ENCODE measurements at regions not wholly inside any gene's neighbourhood (a gene's known extent, or its start where the extent isn't known, plus 50 kb on each side); places are given as distances from the start of the nearest gene placed in this dataset.

DNA sequence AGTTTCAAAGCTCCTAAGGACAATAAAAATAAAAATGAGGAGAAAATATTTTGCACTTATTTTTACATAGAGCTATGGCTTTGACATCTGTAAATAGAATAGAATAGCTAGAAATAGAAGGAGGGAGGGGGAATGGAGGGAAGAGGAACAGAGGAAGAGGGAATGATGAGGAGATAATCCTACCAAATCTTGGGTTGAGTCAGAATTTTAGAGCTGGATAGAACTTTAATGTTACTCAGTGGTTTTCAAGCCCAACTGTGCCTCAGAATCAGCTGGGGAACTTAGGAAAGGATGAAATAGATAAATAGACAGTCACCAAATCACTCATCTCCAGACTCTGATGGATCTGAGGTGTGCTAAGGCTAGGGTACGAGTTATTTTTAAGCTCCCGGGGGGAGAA lies 190.3 kb upstream of the FREM1 start:
- Histone ChIP-seq H3K36me3 (ENCODE audit: low read depth) (no peaks in the 10 kb centered on the region), H3K4me3 (ENCODE audit: severe bottlenecking) (no peak overlapping the region), H3K27me3 (ENCODE audit: insufficient read depth, poor library complexity, severe bottlenecking) (peaks cover 5% of the 10 kb centered on the region), H3K27ac (ENCODE audit: poor library complexity, severe bottlenecking) (no peak overlapping the region), H3K4me1 (ENCODE audit: insufficient read depth, poor library complexity, severe bottlenecking) (no peaks in the 10 kb centered on the region), H3K9me3 (ENCODE audit: severe bottlenecking) (no peaks in the 10 kb centered on the region)
- DNase-seq (ENCODE audit: low spot score) = no peak
- no peak for ATAC-seq (ENCODE audit: low read depth)
- TF ChIP-seq, protein P1, sequence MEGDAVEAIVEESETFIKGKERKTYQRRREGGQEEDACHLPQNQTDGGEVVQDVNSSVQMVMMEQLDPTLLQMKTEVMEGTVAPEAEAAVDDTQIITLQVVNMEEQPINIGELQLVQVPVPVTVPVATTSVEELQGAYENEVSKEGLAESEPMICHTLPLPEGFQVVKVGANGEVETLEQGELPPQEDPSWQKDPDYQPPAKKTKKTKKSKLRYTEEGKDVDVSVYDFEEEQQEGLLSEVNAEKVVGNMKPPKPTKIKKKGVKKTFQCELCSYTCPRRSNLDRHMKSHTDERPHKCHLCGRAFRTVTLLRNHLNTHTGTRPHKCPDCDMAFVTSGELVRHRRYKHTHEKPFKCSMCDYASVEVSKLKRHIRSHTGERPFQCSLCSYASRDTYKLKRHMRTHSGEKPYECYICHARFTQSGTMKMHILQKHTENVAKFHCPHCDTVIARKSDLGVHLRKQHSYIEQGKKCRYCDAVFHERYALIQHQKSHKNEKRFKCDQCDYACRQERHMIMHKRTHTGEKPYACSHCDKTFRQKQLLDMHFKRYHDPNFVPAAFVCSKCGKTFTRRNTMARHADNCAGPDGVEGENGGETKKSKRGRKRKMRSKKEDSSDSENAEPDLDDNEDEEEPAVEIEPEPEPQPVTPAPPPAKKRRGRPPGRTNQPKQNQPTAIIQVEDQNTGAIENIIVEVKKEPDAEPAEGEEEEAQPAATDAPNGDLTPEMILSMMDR (IDR thresholded peaks at IDR 0.05; ENCODE audit: poor library complexity, severe bottlenecking) = no peak

DNA sequence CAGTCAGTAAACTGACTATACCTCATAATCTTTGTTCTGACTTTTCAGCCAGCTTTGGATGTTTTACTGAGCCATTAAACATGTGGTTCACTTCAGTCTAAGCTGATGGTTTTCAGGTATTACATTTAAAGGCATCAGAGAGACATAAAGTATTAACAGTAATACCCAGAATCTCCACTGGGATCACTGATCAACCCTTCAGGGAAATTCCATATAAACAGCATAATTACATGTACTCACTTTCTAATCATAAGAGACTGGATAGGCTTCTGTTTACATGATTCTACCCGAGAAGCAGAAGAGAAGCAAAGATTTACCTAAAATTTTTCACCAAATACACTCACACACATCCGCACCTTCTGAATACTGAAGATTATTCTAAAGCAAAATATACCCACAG lies 186.7 kb upstream of the FREM1 start:
- ATAC-seq (ENCODE audit: low read depth) (no peak), DNase-seq (ENCODE audit: low spot score) (no peak)
- Histone ChIP-seq H3K4me1 (ENCODE audit: insufficient read depth, poor library complexity, severe bottlenecking) (no peaks in the 10 kb centered on the region), H3K27me3 (ENCODE audit: insufficient read depth, poor library complexity, severe bottlenecking) (no peaks in the 10 kb centered on the region), H3K9me3 (ENCODE audit: severe bottlenecking) (no peaks in the 10 kb centered on the region), H3K4me3 (ENCODE audit: severe bottlenecking) (no peak overlapping the region), H3K27ac (ENCODE audit: poor library complexity, severe bottlenecking) (no peak overlapping the region), H3K36me3 (ENCODE audit: low read depth) (no peaks in the 10 kb centered on the region)
- TF ChIP-seq, protein P1 (IDR thresholded peaks at IDR 0.05; ENCODE audit: poor library complexity, severe bottlenecking) = no peak

DNA sequence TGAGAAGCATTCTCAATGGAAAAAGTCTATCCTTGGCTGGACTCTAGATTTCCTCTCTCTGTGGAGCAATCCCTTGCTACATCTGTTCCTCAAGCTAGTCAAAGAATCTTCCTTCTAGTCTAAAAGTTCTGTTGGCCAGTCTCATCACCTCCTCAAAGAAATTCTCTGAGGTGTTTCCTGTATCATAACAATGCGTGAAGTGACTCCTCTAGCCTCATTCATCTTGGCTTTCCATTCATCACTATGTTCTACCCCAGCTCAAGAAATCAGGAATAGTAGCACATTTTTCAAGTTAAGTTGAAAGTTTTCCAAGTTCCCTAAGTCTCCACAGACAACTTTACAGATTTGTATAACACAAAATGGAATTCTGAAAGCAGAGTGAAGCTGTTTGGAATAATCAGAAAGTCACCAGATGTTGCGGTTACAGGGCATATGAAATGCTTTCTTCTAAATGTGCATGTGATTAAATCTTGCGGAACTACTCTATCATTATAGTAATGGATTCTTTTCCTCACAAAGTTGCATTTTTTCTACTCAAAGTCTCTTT lies 176.6 kb upstream of the FREM1 start:
- H3K4me1 ChIP-seq (ENCODE audit: insufficient read depth, poor library complexity, severe bottlenecking) = no peaks in the 10 kb centered on the region
- no peaks in the 10 kb centered on the region for H3K9me3 ChIP-seq (ENCODE audit: severe bottlenecking)
- H3K4me3 ChIP-seq (ENCODE audit: severe bottlenecking) = no peak overlapping the region
- DNase-seq (ENCODE audit: low spot score) (no peak), ATAC-seq (ENCODE audit: low read depth) (no peak)
- H3K27ac ChIP-seq (ENCODE audit: poor library complexity, severe bottlenecking) = no peak overlapping the region
- no peaks in the 10 kb centered on the region for H3K36me3 ChIP-seq (ENCODE audit: low read depth)
- H3K27me3 ChIP-seq (ENCODE audit: insufficient read depth, poor library complexity, severe bottlenecking) = no peaks in the 10 kb centered on the region
- TF ChIP-seq, protein P1 (IDR thresholded peaks at IDR 0.05; ENCODE audit: poor library complexity, severe bottlenecking) = no peak

DNA sequence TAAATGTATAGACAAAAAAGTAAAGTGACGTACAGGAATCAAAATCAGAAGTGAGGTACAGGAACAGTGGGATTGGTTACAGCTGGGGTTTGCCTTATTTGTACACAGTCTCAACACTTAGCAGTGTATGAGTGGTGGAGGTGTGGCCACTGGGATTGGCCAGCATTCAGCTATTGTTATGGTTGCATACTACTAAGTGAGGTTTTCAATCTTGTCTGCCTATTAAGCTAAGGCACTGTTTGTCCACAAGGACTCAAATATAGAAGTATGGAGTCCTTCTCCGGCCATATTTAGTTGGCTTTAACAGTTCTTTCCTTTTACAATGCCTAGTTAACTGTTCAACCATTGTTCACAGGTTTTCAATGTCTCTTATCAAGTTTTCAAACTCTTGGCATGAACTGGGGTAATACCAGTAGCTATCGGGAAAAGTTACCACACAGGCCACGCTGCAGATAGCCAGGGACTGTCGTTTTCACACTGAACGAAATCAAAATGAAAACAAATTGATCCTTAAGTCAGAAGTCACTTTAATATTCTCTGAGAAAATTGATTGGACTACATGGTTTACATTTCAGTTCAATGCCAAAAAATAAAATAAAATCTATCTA lies 176.0 kb upstream of the FREM1 start:
- Histone ChIP-seq H3K27me3 (ENCODE audit: insufficient read depth, poor library complexity, severe bottlenecking) (no peaks in the 10 kb centered on the region), H3K36me3 (ENCODE audit: low read depth) (no peaks in the 10 kb centered on the region), H3K4me3 (ENCODE audit: severe bottlenecking) (no peak overlapping the region), H3K9me3 (ENCODE audit: severe bottlenecking) (no peaks in the 10 kb centered on the region), H3K4me1 (ENCODE audit: insufficient read depth, poor library complexity, severe bottlenecking) (no peaks in the 10 kb centered on the region), H3K27ac (ENCODE audit: poor library complexity, severe bottlenecking) (no peak overlapping the region)
- DNase-seq (ENCODE audit: low spot score) (no peak), ATAC-seq (ENCODE audit: low read depth) (no peak)
- TF ChIP-seq, protein P1 (IDR thresholded peaks at IDR 0.05; ENCODE audit: poor library complexity, severe bottlenecking) = no peak

DNA sequence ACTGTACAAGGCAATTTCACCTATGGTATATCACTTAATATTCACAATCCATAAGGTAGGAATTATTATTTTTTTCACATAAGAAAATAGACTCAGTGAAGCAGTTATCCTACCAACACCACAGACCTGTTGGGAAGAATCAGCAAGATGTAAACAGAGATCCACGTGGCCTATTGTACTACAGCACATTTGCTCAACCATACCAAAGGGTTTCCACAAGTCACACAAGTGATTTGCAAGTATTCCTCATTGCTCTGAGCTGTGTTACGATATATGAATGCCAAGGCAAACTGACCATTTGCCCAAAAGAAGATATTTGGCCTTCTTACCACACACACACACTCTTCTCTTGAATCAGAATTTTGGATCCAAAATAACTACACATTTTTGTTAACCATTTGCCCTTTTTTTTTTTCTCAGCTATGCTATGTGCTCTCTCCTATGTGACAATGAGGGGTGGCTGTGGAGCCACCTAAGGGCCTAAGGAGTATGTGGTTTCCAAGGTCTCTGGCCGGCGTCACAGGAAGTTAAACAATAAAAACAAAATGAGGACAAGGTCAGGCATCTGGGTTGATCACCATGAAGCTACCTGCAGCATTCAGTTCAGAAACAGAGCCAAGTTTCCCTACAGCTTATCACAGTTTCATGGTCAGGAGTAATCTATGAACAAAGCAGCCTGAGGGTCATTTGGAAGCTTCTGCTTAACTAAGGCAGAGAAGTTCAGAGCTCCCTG lies 171.0 kb upstream of the FREM1 start:
- no peaks in the 10 kb centered on the region for H3K36me3 ChIP-seq (ENCODE audit: low read depth)
- DNase-seq (ENCODE audit: low spot score) (no peak), ATAC-seq (ENCODE audit: low read depth) (no peak)
- H3K4me3 ChIP-seq (ENCODE audit: severe bottlenecking) = no peak overlapping the region
- no peaks in the 10 kb centered on the region for H3K9me3 ChIP-seq (ENCODE audit: severe bottlenecking)
- no peaks in the 10 kb centered on the region for H3K4me1 ChIP-seq (ENCODE audit: insufficient read depth, poor library complexity, severe bottlenecking)
- no peaks in the 10 kb centered on the region for H3K27me3 ChIP-seq (ENCODE audit: insufficient read depth, poor library complexity, severe bottlenecking)
- no peak overlapping the region for H3K27ac ChIP-seq (ENCODE audit: poor library complexity, severe bottlenecking)
- TF ChIP-seq, protein P1 (IDR thresholded peaks at IDR 0.05; ENCODE audit: poor library complexity, severe bottlenecking) = no peak

Measured in RWPE2 (cell line).